Activated CD4-positive, alpha-beta T cell treated with anti-CD3 and anti-CD28 coated beads, Interleukin-2, amount 50 U/mL, for 16 hours (primary cell): ENCODE measurements at regions not wholly inside any gene's neighbourhood (a gene's known extent, or its start where the extent isn't known, plus 50 kb on each side); places are given as distances from the start of the nearest gene placed in this dataset.
"Not testable (repeated sequence)": the region's sequence is repeated elsewhere in the genome, so short reads cannot be mapped to it uniquely, and the experiment has no call there.

Source experiments
- DNase-seq: peaks from one replicate; pipeline ENCODE4 v3.0.0-alpha.2; 2020

DNA sequence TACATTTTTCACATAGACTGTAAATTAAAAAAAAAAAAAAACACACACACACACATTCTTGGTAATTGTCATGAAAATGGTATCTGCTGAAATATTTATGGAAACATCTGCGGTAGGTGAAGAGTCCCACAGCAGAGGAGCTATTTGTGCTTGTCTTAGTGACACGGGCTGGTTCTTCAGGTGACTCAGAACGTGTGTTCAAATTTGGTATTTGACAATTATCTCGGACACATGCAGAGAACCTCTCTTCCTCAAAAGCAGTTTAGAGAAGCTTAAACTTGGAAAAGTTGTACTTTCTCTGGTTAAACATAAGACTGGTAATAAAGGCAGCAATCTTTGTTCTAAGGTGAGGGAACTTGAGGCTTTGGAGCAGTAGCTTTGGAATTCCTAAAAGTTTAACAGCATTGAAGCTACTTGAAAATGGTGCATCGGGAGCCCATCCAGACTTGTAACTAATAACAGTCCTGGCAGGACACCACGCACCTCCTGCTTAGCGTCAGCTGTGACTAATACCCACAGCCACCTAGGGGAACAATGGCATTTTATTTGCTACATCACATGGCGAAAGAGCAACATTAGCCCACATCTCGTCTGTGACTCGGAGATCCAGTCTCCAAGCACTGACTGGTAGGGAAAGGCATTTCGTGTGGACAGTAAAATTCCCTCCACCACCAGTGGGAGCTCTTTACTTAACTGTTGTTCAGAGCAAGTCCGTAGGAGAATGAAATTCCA, 1505.1 kb upstream of the SLC10A2 start:
- no peak for DNase-seq

DNA sequence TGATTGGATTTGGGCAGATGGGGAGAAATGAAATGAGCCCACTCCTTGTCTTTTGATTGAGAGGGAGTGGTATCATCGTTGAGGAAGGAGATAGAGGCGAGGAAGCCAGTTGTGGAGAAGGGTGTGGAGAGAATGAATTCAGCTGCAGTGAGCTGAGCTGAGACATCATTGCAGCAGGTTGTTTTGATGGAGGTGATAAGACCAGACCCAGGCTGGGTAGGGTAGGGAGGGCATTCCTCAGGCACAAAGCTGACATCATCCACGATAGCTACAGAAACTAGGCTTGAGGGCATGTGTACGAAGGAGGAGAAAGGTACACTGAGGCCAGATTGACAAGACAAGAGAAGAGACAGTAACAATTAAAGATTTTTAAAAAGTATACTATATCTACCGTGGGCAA, 1500.9 kb upstream of the SLC10A2 start:
- DNase-seq: no peak

DNA sequence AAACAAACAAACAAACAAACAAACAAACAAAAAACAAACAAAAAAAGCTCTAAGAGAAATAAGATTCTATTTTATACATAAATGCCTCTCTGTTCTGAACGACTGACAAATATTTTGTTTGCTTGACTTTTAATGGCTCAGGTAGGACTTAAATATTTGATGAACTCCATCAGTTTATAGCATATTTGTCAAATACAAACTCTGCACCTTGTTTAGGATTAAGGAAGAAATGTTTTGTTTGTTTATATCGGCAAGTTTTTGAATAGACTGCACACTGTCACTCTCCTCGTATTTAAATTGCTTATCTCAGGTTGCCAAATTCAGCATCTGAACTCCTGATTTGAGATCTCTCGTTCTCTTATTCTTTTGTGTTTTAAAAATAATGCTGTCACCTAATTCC, 1499.7 kb upstream of the SLC10A2 start:
- DNase-seq: no peak

DNA sequence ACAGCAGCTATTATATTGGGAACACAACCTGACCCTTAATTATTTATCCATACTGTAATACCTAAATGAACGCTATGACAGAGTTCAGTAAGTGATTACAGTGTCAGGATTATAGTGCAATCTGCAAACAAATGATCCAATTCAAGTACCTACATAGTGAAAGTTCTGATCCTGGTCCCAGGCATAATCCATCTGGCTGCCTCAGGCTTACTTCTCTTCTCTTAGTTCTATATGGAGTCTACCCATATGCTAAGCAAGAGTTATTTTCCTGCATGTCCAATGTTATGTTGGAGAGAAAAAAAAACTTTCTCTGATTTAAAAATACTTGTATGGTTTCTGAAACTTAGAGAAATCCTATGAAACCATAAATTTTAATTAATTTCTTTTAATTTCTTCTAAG, 1487.7 kb upstream of the SLC10A2 start:
- DNase-seq: no peak

DNA sequence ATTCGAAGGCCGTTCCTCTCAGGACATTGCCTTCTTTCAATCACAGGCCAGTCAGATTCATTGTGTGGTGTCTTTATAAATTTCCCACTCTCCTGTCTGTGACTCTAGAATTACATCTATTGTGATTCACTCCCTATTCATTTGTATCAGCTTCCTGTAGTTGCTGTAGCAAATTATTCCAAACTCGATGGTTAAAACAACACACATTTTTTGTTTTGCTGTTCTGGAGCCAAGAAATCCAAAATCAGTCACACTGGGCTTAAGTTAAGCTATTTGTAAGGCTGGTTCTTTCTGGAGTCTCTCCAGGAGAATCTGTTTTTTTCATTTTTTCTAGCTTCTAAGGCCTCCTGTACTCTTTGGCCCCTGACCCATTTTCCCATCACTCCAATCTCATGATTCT, 1487.0 kb upstream of the SLC10A2 start:
- DNase-seq: no peak

DNA sequence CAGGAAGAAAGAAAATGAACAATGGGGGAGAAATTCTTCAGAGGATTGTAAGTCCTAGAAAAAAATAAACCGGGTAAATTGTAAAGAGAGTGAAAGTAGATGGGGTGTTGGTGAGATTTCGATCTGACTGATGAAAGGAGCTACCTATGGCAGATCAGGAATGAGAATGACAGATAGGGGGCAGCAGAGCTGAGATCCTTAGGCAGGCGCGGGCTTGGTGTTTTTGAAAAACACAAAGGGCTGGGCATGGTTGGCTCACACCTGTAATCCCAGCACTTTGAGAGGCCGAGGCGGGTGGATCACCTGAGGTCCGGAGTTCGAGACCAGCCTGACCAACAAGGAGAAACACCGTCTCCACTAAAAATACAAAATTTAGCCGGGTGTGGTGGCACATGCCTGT, 1468.6 kb upstream of the SLC10A2 start:
- DNase-seq: no peak

DNA sequence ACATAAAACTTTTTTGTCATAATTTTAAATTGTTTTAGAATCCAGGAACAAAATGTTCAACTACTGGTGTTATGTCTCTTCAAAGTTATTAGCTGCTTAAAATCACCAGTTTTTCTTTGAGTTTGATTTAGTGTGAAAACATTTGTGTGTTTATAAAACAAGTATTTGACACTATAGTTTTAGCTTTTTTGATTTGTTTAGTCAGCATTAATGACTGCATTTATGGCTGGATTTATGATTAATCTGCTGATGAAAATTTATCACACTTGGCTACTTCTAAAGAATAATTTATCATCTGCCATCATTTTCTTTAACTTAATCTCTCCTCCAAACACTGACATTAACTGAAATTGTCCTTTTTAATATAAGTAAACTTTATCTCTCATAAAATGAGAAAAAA, 1465.9 kb upstream of the SLC10A2 start:
- DNase-seq: no peak

DNA sequence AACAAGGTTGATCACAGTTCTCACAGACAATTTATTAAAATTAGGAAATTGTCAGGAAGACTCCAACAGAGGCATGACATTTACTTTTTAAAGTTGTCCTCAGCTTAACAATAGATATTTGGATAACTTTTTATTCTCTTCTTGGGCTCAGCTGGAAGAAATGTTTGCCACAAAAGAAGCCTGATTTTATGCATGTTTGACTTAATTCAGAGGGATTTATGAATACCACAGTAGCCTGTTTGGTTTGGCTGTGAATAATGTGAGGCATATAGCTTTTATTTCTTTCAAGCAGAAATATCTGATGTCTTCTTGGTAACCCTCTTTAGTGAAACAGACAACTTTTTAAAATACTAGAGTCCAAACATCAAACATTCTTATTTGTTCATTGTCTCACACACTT, 1464.5 kb upstream of the SLC10A2 start:
- no peak for DNase-seq

DNA sequence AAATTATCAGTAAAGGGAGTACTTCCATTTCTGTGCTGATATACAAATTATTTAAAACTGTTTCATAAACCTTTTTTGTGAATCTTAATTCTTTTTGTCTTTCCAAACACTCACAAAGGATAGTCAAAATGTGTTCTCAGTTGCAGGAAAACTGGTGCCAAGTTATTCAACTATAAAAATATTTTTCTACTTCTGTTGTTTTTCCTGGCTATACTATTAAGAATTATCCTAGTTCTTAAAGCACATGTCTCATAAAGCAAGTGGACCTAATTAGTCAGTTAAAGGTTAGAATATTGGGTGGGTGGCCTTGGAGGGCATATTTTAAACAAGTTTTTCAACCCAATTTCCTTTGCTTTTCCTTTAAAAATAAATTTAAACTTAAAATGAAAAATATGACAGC, 1460.3 kb upstream of the SLC10A2 start:
- DNase-seq: no peak

DNA sequence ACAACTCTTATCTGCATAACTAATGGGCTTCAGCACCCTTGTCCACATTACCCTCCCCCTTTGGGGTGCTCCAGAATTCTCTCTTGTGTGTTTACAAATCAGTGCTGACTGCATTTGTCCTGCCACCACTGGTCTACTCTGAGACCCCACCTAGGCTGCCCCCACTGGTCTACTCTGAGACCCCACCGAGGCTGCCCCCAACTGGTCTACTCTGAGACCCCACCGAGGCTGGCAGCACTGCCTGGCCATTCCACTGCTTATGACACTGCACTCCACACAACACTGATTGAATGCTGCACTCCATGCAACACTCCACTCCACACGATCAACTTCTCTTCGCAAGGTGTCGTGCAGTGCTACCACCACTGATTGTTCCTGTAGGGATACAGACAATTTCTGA, 1459.2 kb upstream of the SLC10A2 start:
- no peak for DNase-seq

DNA sequence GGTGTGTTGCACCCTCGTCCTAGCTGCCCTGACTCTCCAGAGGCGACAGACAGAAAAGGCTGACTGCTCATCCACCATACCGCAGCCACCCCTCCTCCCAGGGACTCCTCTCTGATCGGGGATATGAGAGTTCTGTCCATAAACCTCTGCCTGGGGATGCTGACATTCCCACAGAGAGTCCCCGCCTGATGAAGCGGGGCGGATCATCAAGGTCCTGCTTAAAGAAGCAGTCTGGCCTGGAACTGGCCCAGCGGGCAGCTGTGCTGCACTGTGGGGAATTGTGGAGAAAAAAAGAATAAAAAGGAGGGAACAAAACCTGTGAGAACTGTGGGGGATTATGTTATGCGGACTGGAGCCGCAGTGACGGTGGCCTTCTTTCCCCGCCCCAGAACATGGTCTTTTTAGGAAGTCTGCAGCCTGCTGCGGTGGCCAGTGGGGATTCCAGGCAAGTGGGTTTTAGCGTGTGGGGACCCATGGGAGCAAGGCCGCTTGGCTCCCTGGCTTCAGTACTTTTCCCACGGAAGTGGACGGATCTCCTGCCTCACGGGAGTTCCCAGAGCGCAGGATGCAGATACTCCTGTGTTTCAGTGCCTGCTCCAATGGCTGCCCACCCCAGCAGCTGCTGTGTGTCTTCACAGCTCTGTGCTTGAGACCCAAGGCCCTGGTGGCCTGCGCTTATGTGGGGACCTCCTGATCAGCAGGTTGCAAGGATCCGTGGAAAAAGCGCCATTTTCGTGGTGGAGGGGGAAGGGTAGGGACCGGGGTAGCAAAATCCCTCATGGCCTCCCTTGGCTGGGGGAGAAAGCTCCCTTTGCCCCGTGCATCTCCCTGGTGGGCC, 1456.2 kb upstream of the SLC10A2 start:
- DNase-seq: no peak

DNA sequence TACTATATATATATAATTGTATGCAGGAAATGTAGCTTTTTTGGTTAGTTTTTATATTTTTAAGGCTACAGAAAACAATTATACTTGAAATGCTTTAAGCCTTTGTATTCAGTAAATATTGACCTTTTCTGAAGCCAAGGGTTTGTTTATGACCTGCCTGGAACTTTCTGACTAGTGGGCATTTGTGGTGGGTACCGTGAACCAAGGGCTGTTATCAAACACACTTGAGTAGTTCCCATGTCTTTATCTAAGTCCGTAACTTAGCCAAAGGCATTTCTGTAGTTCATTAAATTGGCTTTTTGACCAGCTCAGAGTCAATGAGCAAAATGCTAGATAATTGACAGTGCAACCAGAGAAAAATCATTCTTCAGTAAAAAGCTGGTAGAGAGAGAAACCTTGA, 1444.2 kb upstream of the SLC10A2 start:
- DNase-seq: no peak

DNA sequence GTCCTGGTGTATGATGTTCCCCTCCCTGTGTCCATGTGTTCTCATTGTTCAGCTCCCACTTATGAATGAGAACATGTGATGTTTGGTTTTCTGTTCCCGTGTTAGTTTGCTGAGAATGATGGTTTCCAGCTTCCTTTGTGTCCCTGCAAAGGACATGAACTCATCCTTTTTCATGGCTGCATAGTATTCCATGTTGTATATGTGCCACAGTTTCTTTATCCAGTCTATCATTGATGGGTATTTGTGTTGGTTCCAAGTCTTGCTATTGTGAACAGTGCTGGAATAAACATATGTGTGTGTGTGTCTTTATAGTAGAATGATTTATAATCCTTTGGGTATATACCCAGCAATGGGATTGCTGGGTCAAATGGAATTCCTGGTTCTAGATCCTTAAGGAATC, 1427.3 kb upstream of the SLC10A2 start:
- DNase-seq: not testable (repeated sequence)

DNA sequence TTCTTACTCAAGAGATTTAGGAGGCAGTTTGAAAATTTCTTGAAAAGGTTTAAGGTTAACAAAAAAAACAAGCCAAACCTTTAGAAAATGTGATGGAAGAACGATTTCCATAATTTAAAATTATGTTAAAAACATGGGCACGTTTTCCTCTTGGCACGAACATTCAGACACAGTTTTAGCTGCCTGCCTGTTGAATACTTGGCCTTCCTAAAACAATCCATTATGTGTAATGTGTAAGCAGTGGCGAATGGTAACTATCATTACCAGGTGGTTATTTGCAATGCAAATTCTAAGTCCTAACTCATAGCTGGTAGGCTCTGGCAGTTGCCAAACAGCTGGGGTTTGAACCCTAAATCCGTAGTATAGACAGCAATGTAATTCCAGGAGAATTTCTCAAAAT, 1425.7 kb upstream of the SLC10A2 start:
- DNase-seq: no peak

DNA sequence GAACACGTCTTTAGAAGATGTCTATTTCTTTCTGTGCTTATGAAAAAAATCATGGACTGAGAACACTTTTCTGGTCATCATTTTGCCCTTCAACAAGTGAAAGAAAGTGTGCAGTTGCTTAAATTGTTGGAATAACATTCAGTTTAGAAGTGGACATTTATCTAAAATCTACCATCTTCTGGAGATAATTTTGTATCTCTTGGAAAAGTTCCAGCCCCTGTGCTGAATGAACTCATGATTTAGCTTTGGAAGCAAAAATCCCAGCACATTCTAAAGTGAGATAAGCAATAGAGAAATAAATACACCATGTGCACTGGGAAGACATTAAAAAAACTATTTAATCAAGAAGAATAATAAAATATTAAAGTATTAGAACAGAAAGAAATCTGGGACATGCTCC, 1420.8 kb upstream of the SLC10A2 start:
- no peak for DNase-seq

DNA sequence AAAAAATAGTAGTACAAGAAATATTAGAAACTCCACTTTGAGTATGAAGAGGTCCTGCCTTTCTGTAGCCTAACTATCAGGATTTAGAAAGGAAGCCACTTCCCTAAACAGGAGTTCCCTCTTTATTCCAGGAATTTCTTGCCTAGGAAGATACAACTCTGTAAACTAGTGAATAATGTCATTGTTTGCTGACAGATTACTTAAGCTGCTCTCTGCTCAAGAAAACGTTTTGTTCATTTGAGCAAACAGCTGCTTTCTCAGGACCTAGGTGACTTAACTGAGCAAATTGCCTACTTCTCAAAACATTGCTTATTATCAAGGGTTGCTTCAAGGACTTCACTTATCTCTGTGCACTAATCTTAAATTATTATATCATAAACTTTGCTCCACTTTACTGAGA, 1419.4 kb upstream of the SLC10A2 start:
- DNase-seq: no peak

DNA sequence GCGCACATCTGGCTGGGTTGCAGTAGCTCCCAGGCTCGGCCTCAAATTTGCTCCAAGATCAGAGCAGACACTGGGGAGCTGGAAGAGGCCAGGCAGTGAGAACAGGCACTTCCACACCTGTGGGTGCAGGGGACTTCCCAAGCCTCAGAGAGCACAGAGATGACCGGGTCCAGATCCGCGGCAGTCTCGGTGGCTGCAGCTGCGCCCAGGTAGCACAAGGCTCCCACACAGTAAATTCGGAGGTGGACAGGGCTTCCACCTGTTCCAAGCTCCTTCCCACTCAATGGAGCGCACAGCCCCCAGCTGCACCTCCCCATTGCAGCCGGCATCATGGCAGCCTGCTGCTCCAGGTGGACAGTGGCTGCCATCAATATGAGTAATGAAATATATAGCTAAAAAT, 1417.4 kb upstream of the SLC10A2 start:
- no peak for DNase-seq

DNA sequence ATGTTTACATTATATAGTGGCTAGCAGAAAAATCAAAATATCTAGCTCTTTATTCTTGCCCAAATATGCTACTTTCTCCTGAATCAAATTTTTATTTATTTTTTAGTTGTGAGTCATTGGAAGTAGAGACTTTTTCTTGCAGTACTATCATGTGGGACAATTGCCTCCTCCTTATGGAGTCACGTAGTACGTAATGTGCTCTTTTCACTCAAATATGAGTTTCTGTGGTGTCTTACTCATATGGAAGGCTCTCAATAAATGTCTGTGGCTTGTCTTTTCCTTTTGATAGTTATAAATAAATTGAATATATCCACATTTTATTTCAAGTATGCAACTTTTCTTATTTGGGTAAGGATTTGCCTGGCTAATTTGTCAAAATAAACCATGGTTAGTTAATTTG, 1411.0 kb upstream of the SLC10A2 start:
- no peak for DNase-seq

DNA sequence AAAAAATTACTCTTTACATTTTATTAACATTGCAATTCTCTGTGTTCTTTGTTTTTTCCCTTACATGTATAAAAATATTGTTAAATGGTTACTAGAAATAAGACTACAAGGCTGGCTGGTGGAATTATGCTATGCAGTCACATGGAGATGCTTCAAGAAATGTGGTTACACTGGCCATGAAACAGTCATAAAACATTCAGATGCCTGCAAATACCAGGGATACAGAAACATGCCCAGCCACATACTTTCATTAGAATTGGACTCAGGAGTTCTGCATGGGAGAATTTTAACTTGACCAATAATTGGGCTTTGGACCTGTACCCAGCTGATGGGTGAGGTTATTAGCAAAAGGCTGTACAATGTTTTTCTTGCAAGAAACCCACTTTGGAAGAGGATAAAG, 1407.7 kb upstream of the SLC10A2 start:
- no peak for DNase-seq

DNA sequence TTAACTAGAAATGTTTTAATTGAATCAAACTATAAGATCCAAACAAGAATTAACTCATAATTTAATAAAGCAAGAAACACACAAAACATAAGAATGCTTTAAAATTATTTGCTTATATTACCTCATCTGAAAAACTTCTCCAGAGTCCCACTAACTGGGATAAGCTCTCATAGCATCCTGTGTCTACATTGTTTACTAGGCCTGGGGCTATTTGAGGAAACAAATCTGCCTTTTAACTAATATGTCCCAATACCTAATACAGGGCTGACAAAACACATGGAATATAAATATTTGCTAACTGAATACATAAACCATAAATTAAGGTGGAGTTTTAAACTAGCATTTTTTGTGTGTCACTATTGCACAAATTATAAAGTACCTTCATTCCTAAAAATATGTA, 1399.8 kb upstream of the SLC10A2 start:
- no peak for DNase-seq

DNA sequence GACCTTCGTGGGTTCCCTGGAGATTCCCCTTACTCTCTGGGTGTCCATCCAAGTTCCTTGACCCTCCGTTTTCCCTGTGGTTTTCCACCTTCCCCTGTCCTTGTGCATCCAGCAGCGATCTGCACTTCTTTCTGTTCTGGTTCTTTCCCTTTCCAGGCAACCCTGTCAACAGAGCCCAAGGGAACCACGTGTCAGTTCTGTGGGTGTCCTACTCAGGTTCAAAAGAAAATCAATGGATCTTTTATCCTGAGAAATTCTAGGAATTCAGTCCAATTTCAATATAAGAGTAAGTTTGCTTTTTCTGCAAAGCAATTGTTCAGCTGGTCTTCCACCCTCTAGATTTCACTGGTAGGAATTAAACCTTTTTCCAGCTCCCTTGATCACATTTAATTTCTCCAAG, 1394.8 kb upstream of the SLC10A2 start:
- no peak for DNase-seq

DNA sequence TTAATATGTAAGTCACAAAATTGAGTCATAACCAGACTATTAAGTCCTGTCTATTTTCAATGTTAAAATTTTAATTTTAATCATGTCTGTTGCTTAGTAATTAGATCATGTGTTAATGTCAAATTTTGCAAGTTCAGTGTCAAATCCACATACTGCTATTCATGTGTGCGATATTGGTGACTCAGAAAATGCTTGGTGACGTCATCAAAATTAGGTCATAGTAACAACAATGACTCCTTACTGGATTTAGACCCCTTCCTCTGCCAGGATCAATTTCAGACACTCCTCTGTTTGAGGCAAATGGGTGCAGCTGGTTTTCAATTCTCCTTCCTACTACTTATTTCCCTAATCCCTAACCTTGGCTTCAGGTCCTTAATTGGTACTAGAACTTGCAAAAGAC, 1394.3 kb upstream of the SLC10A2 start:
- DNase-seq: no peak

DNA sequence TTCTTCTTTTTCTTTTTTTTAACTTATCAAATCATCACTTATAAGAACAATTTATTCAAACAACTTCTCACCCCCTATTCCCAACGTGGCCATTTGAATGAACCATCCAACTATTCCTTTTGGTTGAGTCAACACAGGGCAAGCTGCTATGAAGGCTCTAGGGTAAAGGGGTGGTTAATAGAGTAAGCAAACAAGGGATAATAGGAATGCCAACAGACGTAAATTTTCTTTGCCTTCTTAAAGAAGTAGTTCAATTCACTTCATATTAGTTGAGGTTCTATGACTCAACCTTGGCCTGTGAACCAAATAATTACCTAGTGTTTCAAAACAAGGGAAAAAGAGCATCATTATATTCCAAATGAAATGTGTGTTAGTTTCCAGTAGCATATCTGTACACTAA, 1383.8 kb upstream of the SLC10A2 start:
- no peak for DNase-seq

DNA sequence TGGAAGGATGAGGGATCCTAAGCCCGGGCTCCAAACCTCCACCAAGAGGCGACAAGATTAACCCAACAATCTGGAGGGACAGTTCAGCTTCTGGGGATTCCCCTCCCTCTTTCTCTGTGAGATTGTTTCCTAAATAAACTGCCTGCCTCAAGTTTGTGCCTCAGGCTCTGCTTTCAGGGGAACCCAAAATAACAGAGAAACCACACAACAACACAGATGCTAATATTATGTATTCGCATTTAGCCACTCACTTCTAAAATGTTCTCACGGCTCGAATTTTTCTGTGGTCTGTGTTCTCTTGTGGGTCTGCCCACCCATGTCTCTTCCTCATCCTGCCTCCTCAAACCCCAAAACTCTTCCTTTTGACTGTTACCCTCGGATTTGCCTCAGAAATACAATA, 1381.1 kb upstream of the SLC10A2 start:
- no peak for DNase-seq

DNA sequence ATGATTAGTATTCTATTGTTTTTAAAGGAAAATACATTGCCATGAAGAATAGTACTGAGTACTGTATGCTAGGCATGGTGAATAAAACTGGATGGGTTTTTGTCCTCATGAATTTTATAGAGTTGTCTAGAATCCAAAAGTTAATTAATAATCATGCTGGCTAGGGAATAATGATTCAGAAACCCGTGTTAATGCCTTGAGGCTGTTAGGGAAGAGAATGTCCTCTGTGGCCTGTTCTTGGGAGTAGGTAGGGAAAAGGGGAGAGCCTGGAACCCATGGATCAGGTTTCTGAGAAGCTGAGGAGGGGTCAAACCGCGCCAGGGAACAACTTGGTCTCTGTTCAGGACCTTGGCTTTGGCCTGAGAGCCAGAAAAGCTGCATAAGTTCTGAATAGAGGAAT, 1376.3 kb upstream of the SLC10A2 start:
- no peak for DNase-seq
